Right lobe of liver (tissue), 6 donors: ENCODE measurements at regions not wholly inside any gene's neighbourhood (a gene's known extent, or its start where the extent isn't known, plus 50 kb on each side); places are given as distances from the start of the nearest gene placed in this dataset.

Source experiments
- ATAC-seq, 4 donors: fragments of 200-7000 bp; cut with Tn5 transposase; one replicate each; pipeline ENCODE4 v1.9.1; 2020; ENCODE audit warnings: mild to moderate bottlenecking in 4 of 4, moderate library complexity in 4 of 4
- DNase-seq, 3 donors: peaks; one replicate each; pipeline ENCODE4 v3.0.0-alpha.2; 2020
- H3K27ac ChIP-seq, 3 donors: fragments of 200-600 bp; one replicate each; pipeline ENCODE4 v1.8.0; 2022
- H3K27me3 ChIP-seq, 2 donors: fragments of 200-600 bp; one replicate each; pipeline ENCODE4 v1.8.0; 2022
- H3K36me3 ChIP-seq, 4 donors: fragments of 200-600 bp; sonication (generic) in 1 of 4; one replicate each; pipeline versions ENCODE4 v1.5.1 to v1.8.0; 2017 to 2022; ENCODE audit warnings: control low read depth in 1 of 4
- H3K4me1 ChIP-seq, 4 donors: fragments of 200-600 bp; sonication (generic) in 1 of 4; one replicate each; pipeline versions ENCODE4 v1.5.1 to v1.8.0; 2017 to 2022; ENCODE audit warnings: control low read depth in 1 of 4
- H3K4me3 ChIP-seq, 3 donors: fragments of 200-600 bp; one replicate each; pipeline ENCODE4 v1.8.0; 2022
- H3K9me3 ChIP-seq, 4 donors: fragments of 200-600 bp; sonication (generic) in 1 of 4; one replicate each; pipeline versions ENCODE4 v1.5.1 to v1.8.0; 2017 to 2022; ENCODE audit warnings: control low read depth in 1 of 4
- POLR2A ChIP-seq: fragments of 450-650 bp; IDR thresholded peaks from one replicate; pipeline ENCODE4 v1.6.1; 2017; ENCODE audit warnings: antibody characterized with exemption, mild to moderate bottlenecking
- WGBS: methylation state at CpG from one replicate; pipeline ENCODE4 v1.1.6; 2018; ENCODE audit warnings: low coverage, low lambda C conversion rate; ENCODE audit not compliant: insufficient coverage; ENCODE audit errors: missing lambda C conversion rate; 5-methylcytosine and 5-hydroxymethylcytosine counted together
- intact Hi-C, 2 donors: fragments of 100-400 bp; cut with DNase I; formaldehyde crosslinking; loops; one replicate each; pipeline versions ENCODE4 v1.11.2 to v1.14.1; 2022
- TF ChIP-seq, protein P1 (sequence below), 4 donors: fragments of 200-600 bp in 3 of 4; fragments of 450-650 bp in 1 of 4; IDR thresholded peaks; one replicate each; pipeline versions ENCODE4 v1.5.1 to v1.8.0; 2016 to 2022; ENCODE audit warnings: antibody characterized with exemption in 4 of 4, mild to moderate bottlenecking in 2 of 4
- donor health status: DM: no; HTN: yes; CAD: no.
- donor health status: DM: no; HTN: no; CAD: no.
- donor health status: DM: no; HTN: no; CAD: no.
- donor health status: DM: no; HTN: yes; CAD: no.
- donor health status: DM: no; HTN: yes; CAD: no.

DNA sequence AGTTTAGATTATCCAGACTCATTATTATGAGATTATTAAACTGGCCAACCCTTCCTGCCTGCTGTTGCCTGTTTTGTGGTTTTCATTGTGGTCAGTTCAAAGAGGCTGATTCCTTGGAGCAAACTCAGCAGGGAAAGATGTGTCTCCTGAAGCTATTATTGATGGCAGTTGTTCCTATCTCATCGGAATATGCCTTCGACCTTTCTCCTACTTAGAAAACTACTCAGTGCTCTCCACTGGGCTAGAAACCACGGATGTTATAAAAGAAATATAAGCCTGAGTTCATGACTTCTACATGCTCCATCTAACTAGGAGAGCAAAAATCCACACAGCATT, 80.2 kb upstream of the NAV2 start:
- no peaks in the 10 kb centered on the region for H3K4me1 ChIP-seq
- no peak for ATAC-seq
- no peaks in the 10 kb centered on the region for H3K36me3 ChIP-seq
- H3K27me3 ChIP-seq = no peaks in the 10 kb centered on the region
- no peak overlapping the region for H3K27ac ChIP-seq
- no peaks in the 10 kb centered on the region for H3K9me3 ChIP-seq
- intact Hi-C loops = no loop called here
- TF ChIP-seq, protein P1, sequence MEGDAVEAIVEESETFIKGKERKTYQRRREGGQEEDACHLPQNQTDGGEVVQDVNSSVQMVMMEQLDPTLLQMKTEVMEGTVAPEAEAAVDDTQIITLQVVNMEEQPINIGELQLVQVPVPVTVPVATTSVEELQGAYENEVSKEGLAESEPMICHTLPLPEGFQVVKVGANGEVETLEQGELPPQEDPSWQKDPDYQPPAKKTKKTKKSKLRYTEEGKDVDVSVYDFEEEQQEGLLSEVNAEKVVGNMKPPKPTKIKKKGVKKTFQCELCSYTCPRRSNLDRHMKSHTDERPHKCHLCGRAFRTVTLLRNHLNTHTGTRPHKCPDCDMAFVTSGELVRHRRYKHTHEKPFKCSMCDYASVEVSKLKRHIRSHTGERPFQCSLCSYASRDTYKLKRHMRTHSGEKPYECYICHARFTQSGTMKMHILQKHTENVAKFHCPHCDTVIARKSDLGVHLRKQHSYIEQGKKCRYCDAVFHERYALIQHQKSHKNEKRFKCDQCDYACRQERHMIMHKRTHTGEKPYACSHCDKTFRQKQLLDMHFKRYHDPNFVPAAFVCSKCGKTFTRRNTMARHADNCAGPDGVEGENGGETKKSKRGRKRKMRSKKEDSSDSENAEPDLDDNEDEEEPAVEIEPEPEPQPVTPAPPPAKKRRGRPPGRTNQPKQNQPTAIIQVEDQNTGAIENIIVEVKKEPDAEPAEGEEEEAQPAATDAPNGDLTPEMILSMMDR (IDR thresholded peaks at IDR 0.05) = no peak
- TF ChIP-seq POLR2A = no peak
- DNase-seq = no peak
- WGBS = 53% methylated on average over 3 of the region's 3 CpGs
- no peak overlapping the region for H3K4me3 ChIP-seq

DNA sequence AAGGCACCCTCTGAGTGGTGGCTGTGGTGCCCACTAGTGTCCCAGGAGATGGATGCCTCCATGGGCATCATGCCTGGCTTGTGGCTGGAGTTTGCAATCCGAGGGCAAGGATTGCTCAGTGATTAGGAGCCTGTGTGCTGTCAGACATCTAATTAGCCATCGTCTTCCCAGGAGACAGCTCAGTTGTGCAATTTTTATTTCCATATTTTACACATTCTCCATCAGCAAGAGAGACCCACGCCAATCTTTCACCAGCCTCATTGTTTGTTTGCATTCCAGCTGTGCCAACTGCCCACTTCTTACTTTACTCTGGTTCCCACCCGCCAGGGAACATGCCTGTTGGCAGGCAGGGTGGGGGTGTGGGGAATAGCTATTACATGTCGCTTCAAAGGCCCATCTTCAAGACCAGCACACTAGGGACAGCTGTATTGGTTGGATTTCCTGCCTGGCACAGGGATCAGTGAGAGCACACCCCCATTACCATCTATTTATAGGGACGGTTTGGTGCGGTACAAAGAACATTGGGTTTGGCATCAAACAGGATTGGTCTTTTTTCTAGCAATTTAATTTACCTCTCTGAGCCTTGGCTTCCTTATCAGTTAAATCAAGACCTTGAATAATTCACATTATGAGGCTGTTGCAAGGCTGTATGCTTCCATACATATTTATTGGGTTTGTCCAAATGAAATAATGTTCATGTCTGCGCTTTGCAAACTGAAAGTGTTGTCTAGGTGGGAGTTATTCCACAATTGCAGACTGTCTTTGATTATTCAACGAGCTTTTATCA, 80.7 kb upstream of the NAV2 start:
- Histone ChIP-seq H3K36me3 (no peaks in the 10 kb centered on the region), H3K4me3 (no peak overlapping the region), H3K27ac (no peak overlapping the region), H3K4me1 (no peaks in the 10 kb centered on the region), H3K27me3 (no peaks in the 10 kb centered on the region), H3K9me3 (no peaks in the 10 kb centered on the region)
- 70% methylated on average over 9 of the region's 9 CpGs for WGBS
- intact Hi-C loops = no loop called here
- ATAC-seq (no peak), DNase-seq (no peak)
- no peak for TF ChIP-seq POLR2A
- TF ChIP-seq, protein P1 (IDR thresholded peaks at IDR 0.05) = no peak

DNA sequence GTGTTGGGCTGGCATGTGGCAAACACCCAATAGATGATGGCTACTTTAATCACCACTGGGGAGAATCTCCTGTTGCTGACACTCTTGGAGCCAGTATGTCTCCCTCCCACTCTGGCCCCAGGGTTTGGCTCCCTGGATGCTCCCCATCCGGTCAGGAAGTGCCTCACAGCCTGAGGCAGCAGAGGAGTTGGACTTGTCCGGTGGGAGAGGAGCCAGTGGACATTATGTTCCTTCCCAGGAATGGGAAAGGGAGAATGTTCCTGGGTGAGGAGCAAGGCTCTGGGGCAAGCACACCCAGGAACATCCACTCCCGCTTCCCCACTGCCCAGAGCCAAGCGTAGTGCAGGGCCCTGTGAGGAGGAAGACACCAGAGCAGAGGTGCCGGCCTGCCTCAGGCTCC, 84.6 kb upstream of the NAV2 start:
- TF ChIP-seq, protein P1 (IDR thresholded peaks at IDR 0.05) = no peak
- TF ChIP-seq POLR2A = no peak
- no peaks in the 10 kb centered on the region for H3K9me3 ChIP-seq
- no peak overlapping the region for H3K4me3 ChIP-seq
- 31% methylated on average over 3 of the region's 5 CpGs for WGBS
- DNase-seq (peak in 2 of 3 donors; percentile 32 to 46), ATAC-seq (peak; percentile 45 to 88 (median 65))
- no peaks in the 10 kb centered on the region for H3K4me1 ChIP-seq
- peak overlapping the region in 1 of 3 donors; percentile 28 for H3K27ac ChIP-seq
- H3K36me3 ChIP-seq = no peaks in the 10 kb centered on the region
- intact Hi-C loops = no loop called here
- H3K27me3 ChIP-seq = no peaks in the 10 kb centered on the region

DNA sequence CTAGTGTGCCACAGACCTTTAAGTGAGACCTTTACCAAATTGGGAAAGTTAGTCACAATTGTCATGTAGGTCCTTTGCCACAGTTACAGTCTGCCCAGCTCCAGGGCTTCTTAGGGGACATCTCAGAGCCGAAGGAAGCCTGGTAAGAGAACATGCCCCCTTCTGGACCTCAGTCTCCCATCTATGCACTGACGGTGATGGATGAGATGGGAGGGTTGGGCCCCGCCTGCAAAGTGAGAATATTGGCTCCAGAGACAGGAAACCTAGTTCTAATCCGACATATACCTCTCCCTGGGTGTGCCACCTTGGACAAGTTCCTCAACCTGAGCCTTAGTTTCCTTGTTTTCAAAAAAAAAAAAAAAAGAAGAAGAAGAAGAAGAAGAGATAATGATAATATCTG, 85.1 kb upstream of the NAV2 start:
- intact Hi-C loops = no loop called here
- WGBS = 13% methylated on average over 1 of the region's 4 CpGs
- no peak for TF ChIP-seq POLR2A
- TF ChIP-seq, protein P1 (IDR thresholded peaks at IDR 0.05) = no peak

More for the DNA sequence above, 85.1 kb upstream of the NAV2 start:
- Histone ChIP-seq H3K4me1 (no peaks in the 10 kb centered on the region), H3K4me3 (no peak overlapping the region), H3K27me3 (no peaks in the 10 kb centered on the region), H3K27ac (no peak overlapping the region), H3K9me3 (no peaks in the 10 kb centered on the region), H3K36me3 (no peaks in the 10 kb centered on the region)
- DNase-seq (no peak), ATAC-seq (no peak)
